Left ventricle myocardium inferior (tissue), 1 donor: ENCODE measurements at regions not wholly inside any gene's neighbourhood (a gene's known extent, or its start where the extent isn't known, plus 50 kb on each side); places are given as distances from the start of the nearest gene placed in this dataset.
"Not testable (repeated sequence)": the region's sequence is repeated elsewhere in the genome, so short reads cannot be mapped to it uniquely, and the experiment has no call there.

Experiments
- DNase-seq: peaks from one replicate; pipeline ENCODE4 v3.0.0-alpha.2; 2020
- H3K27ac ChIP-seq: fragments of 200-600 bp; replicated peaks from 2 replicates; pipeline ENCODE4 v1.8.0; 2021
- H3K27me3 ChIP-seq: fragments of 200-600 bp; 2 replicates; pipeline ENCODE4 v1.8.0; 2021; ENCODE audit warnings: low read depth
- H3K36me3 ChIP-seq: fragments of 200-600 bp; 2 replicates; pipeline ENCODE4 v1.8.0; 2021
- H3K4me1 ChIP-seq: fragments of 200-600 bp; 2 replicates; pipeline ENCODE4 v1.8.0; 2021
- H3K4me3 ChIP-seq: fragments of 200-600 bp; 2 replicates; pipeline ENCODE4 v1.8.0; 2021; ENCODE audit warnings: mild to moderate bottlenecking, moderate library complexity
- H3K9me3 ChIP-seq: fragments of 200-600 bp; replicated peaks from 2 replicates; pipeline ENCODE4 v1.8.0; 2021
- intact Hi-C: fragments of 100-400 bp; cut with micrococcal nuclease; formaldehyde crosslinking; loops from one replicate; pipeline ENCODE4 v1.11.0; 2022
- TF ChIP-seq, protein P1 (sequence below): fragments of 200-600 bp; IDR thresholded peaks from 2 replicates; pipeline ENCODE4 v1.8.0; 2021; ENCODE audit warnings: antibody characterized with exemption, mild to moderate bottlenecking, borderline replicate concordance
- donor health status: DM: no; HTN: yes; CAD: no; lungs with severe emphysema.

DNA sequence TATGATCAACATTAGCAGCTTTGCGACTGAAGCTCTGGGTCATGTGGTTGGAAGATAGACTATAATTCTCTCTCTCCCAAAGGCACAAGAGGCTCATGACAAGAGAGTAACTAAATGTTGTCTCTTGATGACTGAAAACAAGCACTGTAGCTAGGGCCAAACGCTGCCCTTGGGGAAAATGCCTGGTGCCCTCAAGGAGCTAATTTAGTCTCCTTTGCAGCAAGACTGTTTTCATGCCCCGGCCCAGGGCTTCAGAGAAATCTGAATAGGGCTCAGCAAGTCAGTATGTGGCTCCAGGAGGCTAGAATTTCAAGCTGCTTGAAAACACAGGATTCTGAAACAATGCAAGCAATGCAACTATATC lies 411.9 kb downstream of the GPAT3 start:
- no peak for DNase-seq
- H3K36me3 ChIP-seq = no peaks in the 10 kb centered on the region
- no peak overlapping the region for H3K4me3 ChIP-seq
- no peak overlapping the region for H3K27ac ChIP-seq
- intact Hi-C loops = no loop called here
- H3K27me3 ChIP-seq = no peaks in the 10 kb centered on the region
- H3K4me1 ChIP-seq = no peaks in the 10 kb centered on the region
- TF ChIP-seq, protein P1, sequence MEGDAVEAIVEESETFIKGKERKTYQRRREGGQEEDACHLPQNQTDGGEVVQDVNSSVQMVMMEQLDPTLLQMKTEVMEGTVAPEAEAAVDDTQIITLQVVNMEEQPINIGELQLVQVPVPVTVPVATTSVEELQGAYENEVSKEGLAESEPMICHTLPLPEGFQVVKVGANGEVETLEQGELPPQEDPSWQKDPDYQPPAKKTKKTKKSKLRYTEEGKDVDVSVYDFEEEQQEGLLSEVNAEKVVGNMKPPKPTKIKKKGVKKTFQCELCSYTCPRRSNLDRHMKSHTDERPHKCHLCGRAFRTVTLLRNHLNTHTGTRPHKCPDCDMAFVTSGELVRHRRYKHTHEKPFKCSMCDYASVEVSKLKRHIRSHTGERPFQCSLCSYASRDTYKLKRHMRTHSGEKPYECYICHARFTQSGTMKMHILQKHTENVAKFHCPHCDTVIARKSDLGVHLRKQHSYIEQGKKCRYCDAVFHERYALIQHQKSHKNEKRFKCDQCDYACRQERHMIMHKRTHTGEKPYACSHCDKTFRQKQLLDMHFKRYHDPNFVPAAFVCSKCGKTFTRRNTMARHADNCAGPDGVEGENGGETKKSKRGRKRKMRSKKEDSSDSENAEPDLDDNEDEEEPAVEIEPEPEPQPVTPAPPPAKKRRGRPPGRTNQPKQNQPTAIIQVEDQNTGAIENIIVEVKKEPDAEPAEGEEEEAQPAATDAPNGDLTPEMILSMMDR = no peak
- no peaks in the 10 kb centered on the region for H3K9me3 ChIP-seq

GRCh38 chr4:83947125-83947829 lies 411.4 kb downstream of the GPAT3 start:
- no peak overlapping the region for H3K27ac ChIP-seq
- intact Hi-C loops = no loop called here

GRCh38 chr4:83943691-83944090 lies 407.8 kb downstream of the GPAT3 start:
- intact Hi-C loops, H3K36me3 ChIP-seq, H3K9me3 ChIP-seq: not testable (repeated sequence)

More at GRCh38 chr4:83947125-83947829, 411.4 kb downstream of the GPAT3 start:
- DNase-seq = no peak
- no peaks in the 10 kb centered on the region for H3K9me3 ChIP-seq
- H3K4me1 ChIP-seq = no peaks in the 10 kb centered on the region
- H3K4me3 ChIP-seq = no peak overlapping the region
- H3K27me3 ChIP-seq = no peaks in the 10 kb centered on the region
- TF ChIP-seq, protein P1 = no peak
- H3K36me3 ChIP-seq = no peaks in the 10 kb centered on the region

GRCh38 chr4:83932750-83933391 lies 397.0 kb downstream of the GPAT3 start:
- H3K27ac ChIP-seq = no peak overlapping the region
- no peaks in the 10 kb centered on the region for H3K4me1 ChIP-seq
- peaks cover 7% of the 10 kb centered on the region for H3K9me3 ChIP-seq
- TF ChIP-seq, protein P1 = no peak
- peaks cover 6% of the 10 kb centered on the region for H3K27me3 ChIP-seq
- intact Hi-C loops = no loop called here
- H3K36me3 ChIP-seq = no peaks in the 10 kb centered on the region
- no peak for DNase-seq
- no peak overlapping the region for H3K4me3 ChIP-seq

More at GRCh38 chr4:83943691-83944090, 407.8 kb downstream of the GPAT3 start:
- H3K27me3 ChIP-seq, H3K27ac ChIP-seq, H3K4me3 ChIP-seq, DNase-seq, H3K4me1 ChIP-seq: not testable (repeated sequence)

- H3K4me3 ChIP-seq = no peak overlapping the region
- intact Hi-C loops = no loop called here
- no peak for DNase-seq
- no peak overlapping the region for H3K27ac ChIP-seq
- no peaks in the 10 kb centered on the region for H3K4me1 ChIP-seq
- TF ChIP-seq, protein P1 = no peak
- H3K27me3 ChIP-seq = peaks cover 10% of the 10 kb centered on the region
- no peaks in the 10 kb centered on the region for H3K36me3 ChIP-seq
- peaks cover 5% of the 10 kb centered on the region for H3K9me3 ChIP-seq
Observed at GRCh38 chr4:83931659-83932438, 395.9 kb downstream of the GPAT3 start.
